ENCODE measurements at regions not wholly inside any gene's neighbourhood (a gene's known extent, or its start where the extent isn't known, plus 50 kb on each side); places are given as distances from the start of the nearest gene placed in this dataset.
A peak's percentile ranks its signal among the peaks of the same experiment; 100 is the strongest.

DNA sequence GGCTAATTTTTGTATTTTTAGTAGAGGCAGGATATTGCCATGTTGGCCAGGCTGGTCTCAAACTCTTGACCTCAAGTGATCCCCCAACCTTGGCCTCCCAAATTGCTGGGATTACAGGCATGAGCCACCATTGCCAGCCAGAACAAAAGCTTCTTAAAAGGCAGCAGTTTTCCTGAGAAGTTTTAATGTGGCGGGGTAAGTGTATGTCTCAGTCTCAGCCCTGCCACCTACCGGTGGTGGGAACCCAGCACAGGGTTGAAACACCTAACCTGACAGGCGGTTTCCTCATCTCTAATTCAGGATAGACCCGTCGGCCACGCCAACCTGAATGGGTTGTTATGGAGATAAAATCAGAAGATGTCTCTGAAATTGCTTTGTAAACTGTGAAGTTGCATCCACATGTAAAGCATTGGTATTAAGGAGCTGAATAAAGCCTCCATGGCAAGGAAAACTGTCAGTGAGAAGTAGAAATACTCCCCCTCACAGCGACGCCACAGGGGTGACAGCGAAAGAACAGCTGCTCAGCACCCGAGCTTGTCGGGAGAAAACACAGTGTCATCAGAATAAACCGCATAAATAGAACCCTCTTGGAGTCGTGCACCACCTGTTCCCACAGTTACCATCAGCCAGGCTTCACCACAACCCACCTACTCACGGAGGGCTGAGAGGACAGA lies 165.9 kb upstream of the NCAM1 start:
- peaks cover 0 to 30% (median 0%) of the 10 kb centered on the region in 3 donors for H3K27me3 Mint-ChIP-seq
- peak overlapping the region in 1 of 8 donors; percentile 55 for H3K4me3 Mint-ChIP-seq
- ATAC-seq (ENCODE audit: low read depth in 2 of 2) (no peak), DNase-seq (no peak)
- H3K36me3 Mint-ChIP-seq: no peaks in the 10 kb centered on the region
- no peaks in the 10 kb centered on the region for H3K4me1 Mint-ChIP-seq
- H3K27ac Mint-ChIP-seq: no peak overlapping the region
- H3K9me3 Mint-ChIP-seq: no peaks in the 10 kb centered on the region

DNA sequence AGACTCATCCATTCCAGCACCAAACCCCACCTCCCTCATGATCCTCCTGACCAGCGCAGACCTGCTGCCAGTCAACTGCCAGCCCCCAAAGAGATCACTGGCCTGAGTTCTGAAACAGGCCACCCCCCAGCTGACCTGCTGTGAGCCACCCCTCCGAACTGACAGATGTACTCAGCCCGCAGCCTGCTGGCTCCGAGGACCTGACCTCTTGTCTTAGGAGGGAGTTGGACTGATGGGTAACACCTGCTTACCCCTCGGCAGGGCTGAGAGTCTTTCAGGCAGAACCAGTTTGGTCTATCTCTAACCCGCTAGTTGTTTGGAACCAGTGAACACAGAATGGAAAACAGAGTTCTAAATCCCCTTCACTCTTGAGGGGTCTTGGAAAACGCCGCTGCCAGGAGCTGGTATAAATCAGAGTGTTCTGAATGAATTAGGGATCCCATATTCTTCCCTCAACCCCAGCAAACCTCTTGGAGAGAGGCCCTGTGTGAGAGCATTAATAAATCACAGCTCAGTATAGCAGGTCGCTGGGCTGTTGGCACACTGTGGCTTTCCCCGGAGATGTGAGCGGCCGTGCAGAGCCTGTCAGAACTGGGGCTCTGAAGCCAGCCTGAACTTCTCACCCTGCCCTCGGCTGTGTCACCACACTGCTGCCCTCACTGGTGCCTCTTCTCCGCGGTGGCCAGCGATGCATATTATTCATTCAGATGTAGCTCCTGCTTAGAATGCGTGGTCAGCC lies 165.1 kb upstream of the NCAM1 start:
- no peak for DNase-seq
- no peaks in the 10 kb centered on the region for H3K4me1 Mint-ChIP-seq

DNA sequence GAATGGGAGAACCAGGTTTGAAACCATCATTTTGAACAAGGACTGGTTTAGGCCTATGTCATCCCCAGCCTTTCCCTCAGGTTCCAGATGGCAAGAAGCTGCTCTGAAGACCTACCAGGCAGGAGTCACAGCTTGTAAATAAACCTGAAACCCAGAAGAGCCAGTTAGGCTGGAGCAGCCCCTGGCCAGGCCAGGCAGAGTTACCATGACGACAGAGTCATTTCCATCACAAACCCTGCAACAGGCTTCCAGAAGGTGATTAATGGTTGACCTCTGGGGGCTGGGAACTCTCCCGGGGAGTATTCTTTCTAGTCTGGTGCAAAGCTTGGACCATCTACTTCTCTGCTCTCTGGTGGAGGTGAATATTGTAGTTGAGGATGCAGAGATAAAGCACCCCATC lies 164.1 kb upstream of the NCAM1 start:
- no peak for DNase-seq
- Mint-ChIP-seq H3K4me1 (no peaks in the 10 kb centered on the region), H3K27ac (no peak overlapping the region)

More for the DNA sequence above, 165.1 kb upstream of the NCAM1 start:
- no peaks in the 10 kb centered on the region for H3K9me3 Mint-ChIP-seq
- peaks cover 0 to 22% (median 0%) of the 10 kb centered on the region in 3 donors for H3K27me3 Mint-ChIP-seq
- ATAC-seq (ENCODE audit: low read depth in 2 of 2): no peak
- H3K4me3 Mint-ChIP-seq: peak overlapping the region in 1 of 8 donors; percentile 41
- H3K36me3 Mint-ChIP-seq: no peaks in the 10 kb centered on the region
- no peak overlapping the region for H3K27ac Mint-ChIP-seq

DNA sequence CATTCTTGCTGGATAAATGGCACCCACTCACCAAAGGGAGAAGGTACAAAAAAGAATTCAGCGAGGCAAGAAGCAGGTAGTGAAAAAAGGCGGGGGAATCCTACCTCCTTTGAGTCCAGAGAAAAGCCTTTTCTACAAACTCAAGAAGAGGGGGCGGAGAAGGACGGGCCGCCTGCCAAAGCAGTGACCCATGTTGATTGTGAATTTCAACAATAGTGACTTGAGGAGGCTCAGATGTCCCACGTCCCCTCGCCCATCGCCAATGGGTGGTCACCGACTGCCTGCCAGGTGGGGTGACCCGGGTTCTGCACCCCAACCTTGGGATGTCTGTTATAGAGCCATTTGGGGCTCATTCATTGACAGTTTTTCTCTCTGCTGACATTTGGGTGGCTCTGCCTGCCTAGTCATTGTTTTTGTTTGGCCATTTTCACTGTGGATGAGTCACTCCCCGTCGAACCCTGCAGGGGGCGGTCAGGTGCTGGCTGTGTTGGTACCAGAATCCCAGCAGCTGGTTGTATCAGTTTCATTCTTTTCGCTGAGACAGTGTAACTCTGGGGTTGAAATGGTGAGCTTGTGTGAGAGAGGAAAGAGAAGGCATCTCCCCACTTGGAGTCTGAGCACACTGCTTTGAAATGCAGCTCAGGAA lies 163.4 kb upstream of the NCAM1 start:
- no peaks in the 10 kb centered on the region for H3K36me3 Mint-ChIP-seq
- H3K27me3 Mint-ChIP-seq: peaks cover 0 to 13% (median 0%) of the 10 kb centered on the region in 3 donors
- no peak overlapping the region for H3K4me3 Mint-ChIP-seq
- H3K27ac Mint-ChIP-seq: peak overlapping the region in 1 of 6 donors; percentile 86
- no peaks in the 10 kb centered on the region for H3K4me1 Mint-ChIP-seq
- peaks cover 0 to 3% (median 0%) of the 10 kb centered on the region in 7 donors for H3K9me3 Mint-ChIP-seq
- ATAC-seq (ENCODE audit: low read depth in 2 of 2): no peak
- DNase-seq: no peak

More for the DNA sequence above, 164.1 kb upstream of the NCAM1 start:
- Mint-ChIP-seq H3K27me3 (peaks cover 0 to 20% (median 0%) of the 10 kb centered on the region in 3 donors), H3K36me3 (no peaks in the 10 kb centered on the region), H3K9me3 (peaks cover 0 to under 1% (median 0%) of the 10 kb centered on the region in 7 donors), H3K4me3 (no peak overlapping the region)
- no peak for ATAC-seq (ENCODE audit: low read depth in 2 of 2)

DNA sequence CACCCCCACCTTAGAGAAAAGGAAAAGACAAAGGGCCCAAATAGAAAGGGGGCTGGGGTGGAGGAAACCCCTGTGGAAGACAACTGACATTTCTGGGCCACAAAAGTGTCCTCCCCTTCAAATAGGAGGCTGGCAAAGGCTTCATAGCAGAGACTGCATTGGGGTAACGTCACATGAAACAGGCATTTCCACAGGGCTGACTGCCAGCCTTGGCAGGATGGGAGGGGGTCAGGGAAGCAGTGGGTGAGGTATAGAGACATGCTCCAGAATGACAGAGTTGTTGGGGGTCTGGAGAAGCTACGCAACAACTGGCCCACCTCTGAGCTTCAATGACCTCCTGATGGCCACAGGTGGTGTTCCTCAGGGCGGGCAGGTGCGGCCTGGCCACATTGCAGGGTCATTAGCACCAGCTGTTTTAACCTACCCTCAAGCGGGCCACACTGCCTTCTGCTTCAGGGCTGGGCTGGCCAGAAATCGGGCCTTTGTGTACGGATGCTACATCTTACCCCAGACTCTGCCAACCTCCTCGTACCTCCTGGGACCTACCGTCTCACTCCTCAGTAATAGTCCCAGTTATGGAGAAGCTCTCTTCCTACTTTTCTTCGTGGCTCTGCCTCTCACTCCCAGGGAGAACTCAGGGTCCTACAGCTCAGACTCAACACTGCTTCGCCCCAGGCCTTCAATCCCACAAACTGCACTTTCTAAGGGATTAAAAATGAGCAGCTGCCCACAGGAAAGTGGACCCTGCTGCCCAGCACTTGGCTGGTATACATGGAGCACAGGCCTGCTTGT lies 160.0 kb upstream of the NCAM1 start:
- H3K27ac Mint-ChIP-seq: no peak overlapping the region
- H3K4me1 Mint-ChIP-seq: no peaks in the 10 kb centered on the region
- H3K4me3 Mint-ChIP-seq: no peak overlapping the region
- peaks cover 0 to 6% (median 0%) of the 10 kb centered on the region in 3 donors for H3K27me3 Mint-ChIP-seq
- H3K36me3 Mint-ChIP-seq: no peaks in the 10 kb centered on the region
- H3K9me3 Mint-ChIP-seq: peaks cover 0 to 9% (median 5%) of the 10 kb centered on the region in 7 donors
- ATAC-seq (ENCODE audit: low read depth in 2 of 2): no peak
- no peak for DNase-seq

DNA sequence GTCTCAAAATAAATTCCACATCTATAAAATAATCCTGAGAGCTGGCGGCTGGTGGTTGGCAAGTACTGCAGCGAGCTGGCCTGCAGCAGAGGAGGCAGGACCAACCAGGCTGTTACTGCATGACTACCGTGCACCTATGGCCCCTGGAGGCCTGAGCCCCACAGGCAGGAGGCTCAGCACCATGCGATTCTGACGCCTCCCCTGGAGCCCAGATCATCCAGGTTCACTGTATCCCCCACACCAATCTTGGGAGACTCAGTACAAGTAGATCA lies 159.5 kb upstream of the NCAM1 start:
- Mint-ChIP-seq H3K27ac (no peak overlapping the region), H3K4me3 (no peak overlapping the region), H3K4me1 (no peaks in the 10 kb centered on the region), H3K9me3 (peaks cover 0 to 9% (median 5%) of the 10 kb centered on the region in 7 donors), H3K36me3 (no peaks in the 10 kb centered on the region), H3K27me3 (peaks cover 0 to 6% (median 0%) of the 10 kb centered on the region in 3 donors)
- DNase-seq (no peak), ATAC-seq (ENCODE audit: low read depth in 2 of 2) (no peak)

DNA sequence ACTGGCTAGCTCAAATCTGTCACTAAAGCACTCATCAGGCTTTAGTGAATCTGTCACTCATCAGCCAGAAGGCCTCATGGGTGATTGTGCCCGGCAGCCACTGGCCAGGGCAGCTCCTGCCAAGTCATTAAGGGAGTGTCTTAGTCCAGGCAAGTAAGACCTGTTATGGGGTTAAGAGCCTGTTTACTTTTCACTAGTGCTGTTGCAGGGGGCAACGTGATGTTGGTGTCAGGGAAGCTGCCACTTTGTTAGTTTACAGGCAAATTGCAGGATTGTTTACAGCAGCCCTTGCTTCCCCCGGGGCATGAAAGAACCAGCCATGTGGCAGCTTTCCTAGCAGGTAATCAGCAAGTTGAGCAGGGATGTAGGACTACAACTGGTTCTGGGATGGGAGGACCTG lies 155.6 kb upstream of the NCAM1 start:
- H3K27me3 Mint-ChIP-seq: no peaks in the 10 kb centered on the region
- no peak for DNase-seq
- peaks cover 2 to 9% (median 7%) of the 10 kb centered on the region in 7 donors for H3K9me3 Mint-ChIP-seq
- no peak overlapping the region for H3K4me3 Mint-ChIP-seq
- peak overlapping the region in 1 of 6 donors; percentile 63 for H3K27ac Mint-ChIP-seq
- ATAC-seq (ENCODE audit: low read depth in 2 of 2): no peak
- H3K36me3 Mint-ChIP-seq: no peaks in the 10 kb centered on the region
- H3K4me1 Mint-ChIP-seq: no peaks in the 10 kb centered on the region

GRCh38 chr11:112806256-112806655 lies 155.0 kb upstream of the NCAM1 start:
- Mint-ChIP-seq H3K9me3 (peaks cover 3 to 12% (median 7%) of the 10 kb centered on the region in 7 donors), H3K27me3 (no peaks in the 10 kb centered on the region), H3K4me1 (no peaks in the 10 kb centered on the region), H3K27ac (no peak overlapping the region), H3K4me3 (no peak overlapping the region), H3K36me3 (no peaks in the 10 kb centered on the region)
- ATAC-seq (ENCODE audit: low read depth in 2 of 2) (no peak), DNase-seq (no peak)

DNA sequence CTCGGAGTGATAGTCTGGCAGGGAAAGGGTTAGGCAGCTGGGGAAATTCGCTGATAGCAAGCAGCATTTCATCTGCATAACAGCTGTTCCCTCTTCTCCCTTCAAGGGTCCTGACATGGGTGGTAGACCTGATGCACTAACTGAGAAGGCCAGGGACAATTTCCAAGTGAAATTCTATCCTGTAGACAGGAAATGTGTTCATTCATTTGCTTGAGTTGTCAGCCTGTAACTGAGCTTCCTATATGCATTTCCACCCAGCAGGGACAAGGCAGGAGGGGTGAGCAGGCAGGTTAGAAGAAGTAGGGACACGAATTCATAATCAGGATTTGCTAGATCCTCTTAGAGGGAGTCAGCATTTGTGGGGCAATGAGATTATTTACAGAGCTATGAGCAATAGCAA lies 154.3 kb upstream of the NCAM1 start:
- Mint-ChIP-seq H3K27me3 (no peaks in the 10 kb centered on the region), H3K4me1 (no peaks in the 10 kb centered on the region), H3K9me3 (peaks cover 3 to 12% (median 8%) of the 10 kb centered on the region in 7 donors), H3K36me3 (no peaks in the 10 kb centered on the region), H3K27ac (no peak overlapping the region), H3K4me3 (no peak overlapping the region)
- DNase-seq (no peak), ATAC-seq (ENCODE audit: low read depth in 2 of 2) (no peak)

DNA sequence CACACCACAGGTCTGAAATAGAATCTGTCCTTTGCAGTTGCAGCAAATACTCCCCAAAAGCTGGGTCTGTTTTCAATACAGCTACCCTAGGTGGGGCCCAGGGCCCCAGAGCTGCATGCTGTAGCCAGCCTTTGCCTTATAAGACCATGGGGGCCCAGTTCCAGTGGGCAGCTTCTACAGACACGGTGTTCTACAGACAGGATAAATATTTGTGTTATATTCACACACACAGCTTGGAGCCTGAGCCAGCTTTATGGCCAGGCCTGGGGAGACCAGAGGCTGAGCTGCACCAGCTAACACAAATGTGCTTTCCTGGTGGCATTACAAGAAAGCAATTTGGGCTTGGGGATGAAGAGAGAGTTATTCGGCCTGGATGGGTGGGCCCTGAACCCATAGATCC lies 151.8 kb upstream of the NCAM1 start:
- Mint-ChIP-seq H3K27ac (no peak overlapping the region), H3K4me3 (no peak overlapping the region), H3K9me3 (peaks cover under 1 to 15% (median 5%) of the 10 kb centered on the region in 7 donors), H3K27me3 (no peaks in the 10 kb centered on the region), H3K4me1 (no peaks in the 10 kb centered on the region), H3K36me3 (no peaks in the 10 kb centered on the region)
- DNase-seq (no peak), ATAC-seq (ENCODE audit: low read depth in 2 of 2) (no peak)

DNA sequence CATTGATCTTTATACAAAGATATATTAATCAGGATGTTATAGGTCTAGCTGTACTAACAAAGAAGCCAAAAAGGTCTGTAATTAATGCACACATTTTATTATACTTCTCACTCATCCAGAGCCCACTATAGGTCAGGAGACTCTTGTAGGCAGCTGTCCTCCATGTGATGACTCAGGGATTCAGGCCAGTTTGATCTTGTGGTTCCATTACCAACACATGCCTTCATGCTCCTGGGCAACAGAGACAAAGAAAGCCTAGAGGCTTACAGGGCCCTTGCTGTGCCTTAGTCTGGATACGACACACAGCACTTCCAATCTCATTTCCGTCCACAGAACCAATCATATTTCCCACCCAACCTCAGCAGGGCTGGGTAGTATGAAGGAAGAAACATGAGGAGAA lies 150.3 kb upstream of the NCAM1 start:
- H3K9me3 Mint-ChIP-seq: peaks cover 2 to 15% (median 8%) of the 10 kb centered on the region in 7 donors
- H3K27me3 Mint-ChIP-seq: no peaks in the 10 kb centered on the region
- no peak overlapping the region for H3K4me3 Mint-ChIP-seq
- H3K27ac Mint-ChIP-seq: no peak overlapping the region
- DNase-seq (no peak), ATAC-seq (ENCODE audit: low read depth in 2 of 2) (no peak)
- no peaks in the 10 kb centered on the region for H3K36me3 Mint-ChIP-seq
- no peaks in the 10 kb centered on the region for H3K4me1 Mint-ChIP-seq

- H3K9me3 Mint-ChIP-seq: peaks cover 2 to 15% (median 8%) of the 10 kb centered on the region in 7 donors
- no peak overlapping the region for H3K27ac Mint-ChIP-seq
- no peaks in the 10 kb centered on the region for H3K4me1 Mint-ChIP-seq
- H3K4me3 Mint-ChIP-seq: no peak overlapping the region
- peaks cover 0 to 3% (median 0%) of the 10 kb centered on the region in 3 donors for H3K27me3 Mint-ChIP-seq
- no peak for ATAC-seq (ENCODE audit: low read depth in 2 of 2)
- no peak for DNase-seq
- H3K36me3 Mint-ChIP-seq: no peaks in the 10 kb centered on the region
Measured at GRCh38 chr11:112811783-112812182, 149.4 kb upstream of the NCAM1 start.

DNA sequence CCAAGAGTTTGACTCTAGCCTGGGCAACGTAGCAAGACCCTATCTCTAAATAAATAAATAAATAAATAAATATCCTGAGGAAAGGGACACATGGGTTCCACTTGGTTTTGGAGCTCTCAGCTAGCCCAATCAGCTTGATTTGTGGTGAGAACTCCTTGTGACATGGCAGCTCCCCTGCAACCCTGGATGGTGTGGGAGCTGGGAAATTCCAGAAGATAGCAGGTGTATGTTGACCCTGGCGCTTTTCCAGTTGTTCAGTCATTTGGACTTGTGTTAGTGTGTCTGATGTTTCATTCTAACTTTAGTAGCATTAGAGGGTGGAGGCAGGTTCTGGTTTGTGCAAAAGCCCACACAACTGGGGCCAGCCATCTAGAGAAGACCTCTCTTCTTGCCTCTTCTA lies 148.5 kb upstream of the NCAM1 start:
- H3K27ac Mint-ChIP-seq: no peak overlapping the region
- ATAC-seq (ENCODE audit: low read depth in 2 of 2) (no peak), DNase-seq (no peak)
- peaks cover 0 to 3% (median 0%) of the 10 kb centered on the region in 3 donors for H3K27me3 Mint-ChIP-seq
- H3K4me1 Mint-ChIP-seq: no peaks in the 10 kb centered on the region
- no peak overlapping the region for H3K4me3 Mint-ChIP-seq
- peaks cover 2 to 15% (median 8%) of the 10 kb centered on the region in 7 donors for H3K9me3 Mint-ChIP-seq
- no peaks in the 10 kb centered on the region for H3K36me3 Mint-ChIP-seq

Measured in naive B cell (primary cell).